ENCODE measurements at regions not wholly inside any gene's neighbourhood (a gene's known extent, or its start where the extent isn't known, plus 50 kb on each side); places are given as distances from the start of the nearest gene placed in this dataset.

DNA sequence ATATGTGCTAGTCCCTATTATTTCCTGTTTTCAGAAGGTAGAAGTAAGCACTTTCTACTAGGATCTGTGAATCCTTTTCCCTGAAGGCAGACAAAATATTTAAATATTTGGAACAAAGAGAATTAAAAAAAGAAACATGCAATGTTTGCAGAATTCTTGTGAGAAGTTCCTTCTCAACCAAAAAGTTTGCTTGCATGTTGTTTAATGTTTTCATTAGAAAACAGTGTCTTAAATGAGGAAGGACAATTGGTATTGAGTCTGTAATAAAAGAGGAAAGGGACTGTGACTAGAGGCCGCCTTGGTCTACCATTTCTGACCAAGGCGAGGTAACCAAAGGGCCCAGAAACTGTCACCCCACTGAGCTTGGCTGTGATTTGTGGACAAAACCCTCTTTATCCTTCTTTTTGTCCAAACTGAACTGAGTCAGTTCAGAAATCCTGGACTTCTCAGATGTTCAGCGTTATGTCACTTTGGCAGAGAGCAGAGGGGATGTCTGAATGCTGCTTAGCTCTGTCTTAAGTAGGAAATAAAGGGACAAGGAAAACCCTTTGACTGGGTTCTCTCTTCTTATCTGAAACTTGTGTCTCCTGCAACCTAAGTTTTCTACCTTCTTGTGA, 129.8 kb upstream of the CPM start:
- DNase-seq (ENCODE audit: low read depth) = no peak

DNA sequence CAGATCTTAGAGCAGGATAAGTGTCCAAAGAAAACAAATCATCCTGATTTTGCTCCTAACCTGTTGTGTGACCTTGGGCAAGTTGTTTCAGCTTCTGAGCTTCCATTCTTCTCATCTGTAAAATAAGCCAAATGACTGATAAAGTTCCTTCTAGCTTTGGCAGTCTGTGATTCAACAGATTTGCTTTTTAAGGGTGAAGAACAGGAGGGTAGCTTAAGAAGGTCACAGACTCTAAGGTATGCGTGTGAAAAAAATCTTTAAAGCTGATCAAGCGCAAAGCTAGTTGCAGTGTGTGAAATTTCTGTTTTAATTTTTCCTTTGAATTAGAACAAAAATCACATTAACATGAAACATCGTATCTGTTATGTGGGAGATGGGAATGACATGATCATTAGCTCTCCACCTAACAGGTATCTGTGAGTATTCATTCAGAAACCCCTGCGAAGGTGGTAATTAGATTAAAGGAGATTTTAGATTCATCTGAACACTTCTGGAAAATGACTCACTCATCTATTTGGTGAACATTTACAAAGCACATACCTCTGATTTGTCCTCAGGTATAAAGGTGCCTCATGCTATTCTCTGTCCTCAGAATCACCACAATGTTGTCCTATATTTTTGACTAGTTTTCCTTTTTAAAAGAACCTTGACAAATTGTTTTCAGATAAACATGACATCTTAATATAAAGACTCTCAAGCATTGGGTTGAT, 131.9 kb upstream of the CPM start:
- no peak for DNase-seq (ENCODE audit: low read depth)

DNA sequence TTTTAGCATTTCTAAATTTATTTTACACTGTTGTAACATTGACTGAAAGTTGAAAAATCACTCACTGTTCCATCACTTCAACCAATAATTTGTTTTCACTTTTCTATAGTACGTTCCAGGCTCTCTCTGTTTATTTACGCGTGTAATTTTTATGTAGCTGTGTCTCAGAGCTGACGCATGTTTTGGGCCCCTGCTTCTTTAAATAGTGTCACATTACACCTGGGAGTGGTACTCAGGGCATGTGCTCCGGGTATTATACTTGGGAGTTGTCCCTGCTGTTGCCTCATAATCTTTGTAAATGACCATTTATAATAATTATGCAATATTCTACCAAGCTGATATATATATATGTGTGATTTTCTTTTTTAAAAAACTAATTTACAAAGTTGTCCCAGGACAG, 132.8 kb upstream of the CPM start:
- no peak for DNase-seq (ENCODE audit: low read depth)

DNA sequence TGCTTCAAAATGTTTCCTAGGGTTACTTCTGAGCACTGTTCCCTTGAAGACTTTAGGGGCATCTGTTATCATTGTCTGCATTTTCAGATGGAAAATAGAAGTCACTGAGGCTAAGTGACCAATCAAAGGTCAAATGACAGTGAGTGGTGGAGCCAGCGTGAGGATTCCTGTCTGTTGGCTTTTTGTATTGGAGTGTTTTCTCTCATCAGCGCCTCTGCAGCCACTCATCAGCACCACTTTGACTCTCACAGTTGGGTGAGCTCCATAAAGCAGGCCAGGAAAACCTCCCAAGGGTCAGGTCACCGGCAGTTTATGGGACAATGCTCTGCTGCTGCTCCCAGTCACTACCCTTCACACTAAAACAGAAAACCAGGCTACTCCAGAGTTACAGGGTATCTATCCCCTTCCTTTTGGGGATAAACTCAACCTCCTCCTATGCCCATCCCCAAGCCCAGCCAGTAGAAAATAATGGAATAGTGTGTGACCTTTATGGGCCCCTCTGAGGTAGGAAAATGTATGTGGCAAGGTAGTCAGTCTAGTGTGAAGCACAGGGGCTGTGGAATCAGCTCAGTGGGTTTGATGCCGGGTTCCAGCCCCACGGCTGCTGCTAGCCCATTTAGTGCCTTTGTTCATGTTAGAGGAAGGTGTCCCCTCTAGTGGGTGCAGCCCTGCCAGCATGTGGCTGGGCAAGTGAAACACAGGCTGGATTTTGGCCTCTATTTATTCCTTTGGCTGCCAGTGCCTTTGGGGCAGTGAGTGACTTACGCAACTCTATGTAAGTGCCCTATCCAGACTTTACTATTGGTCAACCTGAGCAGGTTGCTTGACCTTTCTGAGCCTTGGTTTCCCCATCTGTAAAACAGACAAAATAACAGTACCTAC, 133.8 kb upstream of the CPM start:
- DNase-seq (ENCODE audit: low read depth) = no peak

DNA sequence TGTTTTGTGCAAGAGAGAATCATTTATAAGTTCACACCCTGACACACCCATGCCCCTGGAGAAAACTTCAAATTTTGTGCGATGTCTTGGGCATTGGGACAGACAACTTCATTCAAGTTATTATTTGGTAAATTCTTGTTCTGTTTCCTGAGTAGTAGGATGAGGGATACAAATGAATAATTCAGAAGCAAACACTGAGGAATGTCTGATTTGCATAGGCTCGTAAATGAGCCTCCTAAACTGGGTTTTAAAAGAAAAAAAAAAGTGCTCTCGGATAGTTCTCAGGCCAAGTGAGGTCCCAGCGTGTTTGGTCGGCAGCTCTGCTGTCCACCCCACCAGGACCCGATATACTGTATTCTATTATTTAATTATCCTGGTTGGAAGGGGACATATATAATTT, 134.7 kb upstream of the CPM start:
- no peak for DNase-seq (ENCODE audit: low read depth)

DNA sequence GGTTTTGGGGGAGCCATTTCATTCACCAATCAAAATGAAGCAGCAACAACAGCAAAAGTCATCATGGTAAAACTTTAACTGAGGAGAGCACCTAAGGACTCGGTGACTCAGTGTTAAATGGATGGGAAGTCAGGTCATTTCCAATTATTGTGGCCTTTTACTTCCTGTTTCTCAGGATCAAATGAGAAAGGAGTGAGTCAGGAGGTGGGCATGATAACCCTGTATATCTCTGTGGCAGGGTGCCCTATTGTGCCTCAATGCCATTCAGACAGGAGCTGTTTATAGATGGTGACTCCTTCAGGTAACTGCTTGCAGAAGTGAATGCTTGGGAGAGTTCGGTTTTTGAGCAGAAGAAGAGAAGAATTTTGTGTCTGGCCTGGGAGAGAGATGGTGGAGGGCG, 135.5 kb upstream of the CPM start:
- no peak for DNase-seq (ENCODE audit: low read depth)

DNA sequence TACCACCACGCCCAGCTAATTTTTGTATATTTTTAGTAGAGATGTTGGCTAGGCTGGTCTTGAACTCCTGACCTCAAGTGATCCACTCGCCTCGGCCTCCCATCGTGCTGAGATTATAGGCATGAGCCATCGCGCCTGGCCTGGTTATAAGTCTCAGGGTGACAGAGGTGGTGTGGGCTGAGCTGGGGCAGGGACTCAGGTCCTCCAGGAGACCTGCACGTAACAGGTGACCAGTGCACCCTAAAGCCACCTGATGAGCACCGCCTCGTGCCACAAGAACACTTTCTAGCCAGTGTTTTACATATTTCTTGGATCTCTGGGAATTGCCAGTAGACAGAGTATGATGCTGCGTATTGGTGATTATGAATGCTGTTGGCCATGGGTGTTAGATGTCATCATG, 136.5 kb upstream of the CPM start:
- DNase-seq (ENCODE audit: low read depth) = no peak

DNA sequence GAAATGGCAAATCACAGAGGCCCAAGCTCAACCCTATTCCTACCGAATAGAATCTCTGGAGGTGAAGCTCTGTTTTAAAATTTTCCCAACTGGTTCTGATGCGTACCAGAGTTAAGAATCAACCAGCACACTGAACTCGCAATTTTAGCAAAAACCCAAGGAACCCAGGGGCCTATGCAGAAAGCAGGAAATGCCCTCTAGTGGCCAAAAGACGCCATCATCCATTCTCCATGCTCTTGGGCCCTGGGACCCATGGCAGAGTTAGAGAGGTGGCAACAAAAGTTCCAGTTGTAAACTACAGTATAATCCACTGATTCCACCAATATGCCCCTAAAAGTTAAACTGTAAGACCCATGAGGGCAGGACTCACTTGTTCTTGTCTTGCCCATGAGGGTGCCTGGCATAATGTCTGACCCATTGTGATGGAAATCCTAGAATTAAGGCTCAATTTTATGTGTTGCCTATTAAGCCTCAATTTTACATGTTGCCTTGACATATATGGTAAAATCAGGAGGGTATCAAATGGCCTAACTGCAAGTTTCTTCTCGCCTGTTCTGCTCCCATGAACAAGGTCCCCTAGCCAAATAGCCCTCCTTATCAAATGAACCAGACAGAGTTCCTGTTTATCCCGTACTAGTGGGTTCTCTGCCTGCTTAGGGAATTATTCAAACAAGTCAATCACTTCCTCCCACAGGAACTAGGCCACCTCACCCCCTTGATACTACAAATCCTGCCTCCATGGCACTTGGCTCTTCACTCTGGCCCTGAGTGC, 137.5 kb upstream of the CPM start:
- peak; percentile 13 for DNase-seq (ENCODE audit: low read depth)

DNA sequence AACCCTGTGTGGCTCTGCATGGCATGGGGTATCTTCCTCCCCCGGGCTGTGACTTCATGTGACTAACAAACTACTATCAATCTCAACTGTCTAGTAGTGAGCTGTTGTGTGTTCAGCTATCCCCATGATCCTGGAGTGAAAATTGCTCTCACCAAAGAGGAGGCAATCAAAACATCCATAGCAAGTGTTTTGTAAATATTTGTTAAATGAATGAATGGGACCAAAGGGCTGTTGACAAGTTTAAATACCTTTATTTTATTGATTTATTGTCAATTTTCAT, 138.1 kb upstream of the CPM start:
- DNase-seq (ENCODE audit: low read depth) = no peak

DNA sequence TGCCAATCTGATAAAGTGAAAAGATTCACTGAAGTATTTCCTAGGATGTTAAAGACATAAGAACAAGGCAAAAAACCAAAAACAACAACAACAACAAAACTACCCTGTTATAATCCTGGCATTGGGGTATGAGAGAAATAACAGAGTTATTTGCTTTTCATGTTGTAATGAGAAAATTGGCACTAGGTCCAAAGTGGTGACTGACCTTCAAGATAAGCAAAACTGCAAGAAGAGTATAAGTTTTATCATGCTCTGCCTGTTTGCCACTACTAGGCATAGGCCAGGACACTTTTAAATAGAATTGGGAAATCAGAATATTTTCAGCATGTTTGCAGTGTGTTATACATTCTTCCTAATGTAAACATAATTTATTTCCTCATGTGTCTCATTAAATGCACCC, 140.1 kb upstream of the CPM start:
- DNase-seq (ENCODE audit: low read depth) = no peak

DNA sequence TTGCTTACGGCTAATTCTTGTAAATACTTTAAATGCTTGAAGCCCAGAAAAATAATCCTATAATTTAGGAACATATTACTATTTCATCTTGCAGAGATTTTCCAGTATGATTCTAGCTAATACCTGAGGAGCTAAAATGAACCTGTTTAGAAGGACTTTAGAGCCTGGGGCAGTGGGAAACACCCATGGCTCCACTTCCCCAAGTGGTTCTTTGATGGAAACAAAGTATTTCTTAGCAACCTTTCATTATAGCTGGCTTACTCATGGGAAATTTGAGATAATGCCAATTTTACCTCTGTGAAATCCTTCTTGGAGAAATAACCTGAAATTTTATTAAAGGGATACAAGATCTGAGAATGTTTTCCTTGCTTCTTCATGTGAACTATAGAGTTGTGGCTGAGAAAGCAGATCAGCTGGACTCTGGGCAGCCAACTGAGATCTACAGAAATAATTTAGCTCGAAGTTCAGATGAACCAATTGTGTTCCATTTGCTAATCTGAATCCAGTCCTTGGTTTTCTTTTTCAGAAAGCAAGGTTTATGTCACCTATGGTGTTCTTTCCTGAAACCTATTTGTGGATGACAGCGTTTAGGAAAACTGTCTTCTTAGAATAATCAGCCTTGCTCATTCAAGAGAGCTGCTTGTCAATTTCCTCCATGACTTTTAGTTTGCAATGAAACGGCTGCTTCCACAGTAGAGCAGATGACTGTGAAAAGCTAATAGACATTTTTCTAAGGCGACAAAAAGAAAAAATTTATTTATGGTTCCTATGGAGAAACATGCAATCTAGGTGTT, 141.8 kb upstream of the CPM start:
- no peak for DNase-seq (ENCODE audit: low read depth)

DNA sequence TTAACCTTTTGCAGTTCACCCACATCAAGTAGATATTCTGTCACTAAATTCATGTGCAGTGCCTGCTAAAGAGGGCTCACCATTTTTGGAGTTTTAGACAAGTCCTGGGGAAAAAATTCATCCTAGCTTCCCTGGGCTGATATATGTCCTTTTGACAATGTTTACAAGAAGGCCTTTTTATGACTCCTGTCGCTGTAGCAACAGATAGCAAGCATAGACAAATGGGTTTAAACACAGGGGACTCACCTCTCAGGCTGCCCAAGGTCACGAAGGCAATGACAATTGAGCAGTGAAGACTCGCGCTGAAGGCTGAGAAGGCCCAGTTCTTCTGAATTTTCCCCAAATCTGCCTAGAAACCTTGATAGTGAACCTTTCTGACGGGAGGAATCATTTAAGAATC, 150.7 kb upstream of the CPM start:
- DNase-seq (ENCODE audit: low read depth) = no peak

DNA sequence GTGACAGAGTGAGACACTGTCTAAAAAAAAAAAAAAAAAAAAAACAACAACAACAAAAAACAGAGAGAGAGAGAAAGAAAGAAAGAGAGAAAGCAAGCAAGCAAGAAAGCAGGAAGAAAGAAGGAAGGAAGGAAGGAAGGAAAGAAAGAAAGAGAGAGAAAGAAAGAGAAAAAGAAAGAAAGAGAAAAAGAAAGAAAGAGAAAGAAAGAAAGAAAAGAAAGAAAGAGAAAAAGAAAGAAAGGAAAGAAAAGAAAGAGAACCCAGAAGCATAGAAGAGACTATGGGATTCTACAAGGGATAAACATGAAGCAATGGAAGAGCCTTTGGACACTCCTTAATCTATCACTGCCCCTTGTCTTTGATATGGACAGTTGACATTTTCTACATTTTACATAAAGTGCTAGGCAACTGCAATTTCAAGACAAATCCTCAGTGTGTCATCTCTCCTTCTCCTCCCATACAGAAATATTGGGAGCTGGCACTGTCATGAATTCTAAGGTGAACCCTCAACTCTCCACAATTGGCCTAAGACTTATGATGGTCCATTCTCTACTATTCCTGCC, 151.9 kb upstream of the CPM start:
- DNase-seq (ENCODE audit: low read depth) = no peak

DNA sequence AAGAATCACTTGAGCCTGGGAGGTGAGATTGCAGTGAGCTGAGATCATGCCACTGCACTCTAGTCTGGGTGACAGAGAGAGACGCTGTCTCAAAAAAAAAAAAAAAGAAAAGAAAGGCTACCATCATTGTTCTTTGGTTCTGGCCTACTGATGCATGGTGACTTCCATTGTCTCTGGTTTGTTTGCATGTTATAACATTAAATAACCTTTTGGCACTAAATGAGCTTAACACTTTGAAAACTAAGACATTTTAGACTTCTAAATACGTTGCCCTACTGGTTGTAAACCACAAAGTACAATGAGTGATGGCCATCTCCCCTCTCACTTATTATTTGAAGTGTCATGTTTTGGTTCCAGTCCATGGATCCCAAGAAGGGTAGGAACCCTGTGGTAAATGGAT, 152.9 kb upstream of the CPM start:
- no peak for DNase-seq (ENCODE audit: low read depth)

DNA sequence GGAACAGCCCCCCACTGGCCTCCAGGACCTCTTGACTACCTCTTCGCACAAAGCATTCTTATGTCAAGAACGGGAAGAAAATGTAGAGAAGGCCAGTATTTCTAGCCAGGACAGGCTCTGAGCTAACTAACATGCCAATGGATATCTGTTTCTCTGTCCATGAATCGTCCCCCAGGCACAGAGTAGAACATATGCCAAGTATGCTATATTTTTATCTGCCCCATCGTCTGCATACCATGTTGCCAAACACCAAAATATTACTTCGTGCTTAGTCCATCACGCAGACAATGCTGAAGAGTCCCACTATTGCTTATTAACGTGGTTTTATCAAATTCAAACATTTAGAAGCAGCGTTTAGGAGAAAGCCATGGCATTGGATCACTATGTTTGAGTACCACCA, 151.4 kb upstream of the CPSF6 start:
- no peak for DNase-seq (ENCODE audit: low read depth)

DNA sequence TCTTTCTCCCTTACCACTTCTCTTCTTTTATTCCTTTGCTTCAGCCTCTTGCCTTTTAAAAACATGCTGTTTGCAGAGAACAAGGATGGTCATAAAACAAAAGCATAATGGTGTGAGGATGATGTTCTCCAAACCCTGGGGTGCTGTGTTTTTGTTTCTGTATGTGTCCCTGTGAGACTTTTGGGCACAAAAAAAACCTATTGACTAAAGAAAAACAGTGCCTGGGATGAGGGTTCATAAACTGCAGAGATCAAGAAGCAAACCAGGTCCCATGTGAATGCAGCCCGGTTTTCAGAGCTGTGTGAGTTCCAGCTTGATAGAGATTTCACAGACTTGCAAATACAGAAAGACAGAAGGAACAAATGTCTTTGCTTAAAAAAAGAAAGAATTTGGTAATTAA, 148.6 kb upstream of the CPSF6 start:
- DNase-seq (ENCODE audit: low read depth) = no peak

DNA sequence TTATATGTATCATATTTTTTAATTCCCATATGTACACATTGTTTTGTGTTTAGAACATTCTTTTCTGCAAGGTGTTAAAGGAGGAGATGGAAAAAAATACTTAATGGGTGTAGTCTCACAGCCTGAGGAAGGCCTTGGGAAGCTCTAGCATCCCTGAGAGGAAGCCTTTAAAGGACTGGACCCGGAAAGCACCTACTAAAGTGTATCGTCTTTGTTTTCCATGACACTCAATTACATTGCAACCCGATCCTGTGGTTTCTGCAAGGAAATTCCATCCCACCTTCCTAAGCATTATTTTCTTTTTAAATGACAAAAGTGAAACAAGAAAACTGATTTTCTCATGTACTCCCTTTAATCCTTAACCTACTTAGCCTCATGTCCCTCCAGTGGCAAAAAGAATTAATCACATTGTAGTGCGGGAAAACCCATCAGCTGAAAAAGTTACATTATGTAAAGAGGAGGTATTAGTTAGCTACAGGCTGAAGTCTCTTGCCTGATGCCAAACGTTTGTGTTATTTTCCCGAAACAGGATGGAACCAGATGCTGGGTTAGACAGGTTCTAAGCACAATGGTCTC, 147.8 kb upstream of the CPSF6 start:
- no peak for DNase-seq (ENCODE audit: low read depth)

DNA sequence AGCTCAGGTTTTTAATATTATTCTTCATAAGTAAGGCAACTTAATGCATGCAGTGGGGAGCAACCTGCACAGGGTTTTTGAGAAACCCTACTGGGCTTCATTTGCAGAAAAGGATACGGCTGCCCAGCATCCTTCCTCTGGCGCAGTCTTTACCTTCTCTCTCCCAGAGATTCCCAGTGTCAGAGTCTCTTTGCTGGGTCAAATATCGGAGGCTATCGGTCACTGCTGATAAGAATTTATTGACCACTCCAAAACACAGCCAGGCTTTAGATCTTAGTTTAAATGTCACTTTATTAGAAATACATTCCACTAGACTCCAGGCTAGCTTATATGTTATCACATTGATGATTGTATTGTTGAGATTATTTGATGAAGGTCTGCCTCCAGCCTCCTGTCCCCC, 147.2 kb upstream of the CPSF6 start:
- DNase-seq (ENCODE audit: low read depth) = no peak

DNA sequence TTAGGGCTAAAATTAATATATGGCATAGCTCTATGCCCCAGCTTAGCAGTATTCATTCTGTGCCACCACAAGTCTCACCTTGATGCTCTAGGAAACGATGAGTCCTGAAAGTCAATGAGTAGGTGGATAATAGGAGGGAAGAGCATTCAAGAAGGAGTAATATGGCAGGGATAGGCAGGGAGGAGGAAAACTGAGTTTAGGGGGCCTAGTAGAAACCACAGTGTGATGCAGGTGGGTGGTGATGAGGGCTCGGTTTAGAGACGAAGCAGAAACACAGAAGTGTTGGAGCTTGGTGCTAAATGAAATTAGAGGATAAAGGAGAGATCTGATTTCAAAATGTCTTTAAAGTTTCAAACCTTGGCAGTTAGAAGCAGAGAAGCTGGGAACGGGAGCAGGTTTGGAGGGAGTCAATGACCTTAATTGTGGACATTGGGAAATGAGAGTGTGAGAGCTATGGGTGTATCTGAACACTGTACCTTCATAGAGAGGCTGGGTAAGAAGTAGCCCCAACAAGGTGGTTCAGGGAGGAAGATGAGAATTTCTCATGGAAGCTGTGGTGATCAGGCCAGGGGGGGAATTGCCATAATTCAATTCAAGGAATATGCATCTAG, 144.7 kb upstream of the CPSF6 start:
- no peak for DNase-seq (ENCODE audit: low read depth)

DNA sequence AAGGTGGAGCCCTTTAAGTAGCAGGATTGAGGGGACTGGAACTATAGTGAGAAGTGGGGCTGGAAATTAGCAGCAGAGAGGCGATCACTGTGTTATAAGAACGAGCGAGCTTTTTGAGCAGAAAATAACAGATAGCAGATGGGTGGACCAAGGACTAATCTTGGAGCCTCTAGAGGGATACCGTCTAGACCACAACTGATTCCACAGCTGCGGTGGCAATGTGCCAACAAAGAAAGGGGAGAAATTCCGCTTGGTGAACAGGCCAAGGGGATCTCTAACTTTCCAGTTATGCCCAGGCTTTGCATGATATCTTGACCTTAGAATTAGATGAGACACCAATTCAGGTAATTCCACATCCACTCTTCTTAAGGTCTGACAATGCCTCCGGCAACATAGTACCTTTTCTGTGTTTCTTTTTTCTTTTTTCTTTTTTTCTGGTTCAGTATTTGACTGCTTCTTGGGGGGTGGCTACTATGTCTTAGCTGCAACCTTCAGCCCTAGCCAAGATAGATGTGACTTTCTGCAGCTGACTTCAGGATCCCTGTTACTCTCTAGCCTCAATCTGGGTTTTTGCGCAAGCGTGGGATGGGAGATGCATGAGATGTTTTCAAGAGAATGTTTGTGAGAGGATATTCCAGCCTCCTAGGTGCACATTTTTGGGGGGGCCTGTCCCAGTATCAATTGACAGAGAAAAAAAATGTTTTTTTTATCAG, 143.4 kb upstream of the CPSF6 start:
- no peak for DNase-seq (ENCODE audit: low read depth)
